ENCODE measurements at regions not wholly inside any gene's neighbourhood (a gene's known extent, or its start where the extent isn't known, plus 50 kb on each side); places are given as distances from the start of the nearest gene placed in this dataset.

DNA sequence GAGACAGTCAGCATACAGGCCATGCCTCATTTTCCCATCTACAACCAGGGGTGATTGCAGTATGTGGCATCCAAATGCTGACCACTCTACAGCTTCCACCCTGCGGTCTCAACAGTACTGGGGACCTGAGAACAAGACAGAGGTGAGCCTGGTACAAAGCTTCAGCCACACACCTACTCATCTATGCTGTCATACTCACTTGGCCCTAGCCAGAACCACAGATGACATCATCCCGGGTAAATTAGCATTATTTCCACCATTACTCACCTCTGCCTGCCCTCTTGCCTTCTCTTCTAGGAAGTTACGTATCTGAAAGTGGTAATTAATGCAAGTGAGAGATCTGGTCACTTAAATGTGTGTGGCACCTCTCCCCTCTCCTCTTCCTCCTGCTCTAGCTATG lies 208.2 kb upstream of the ARL4C start:
- H3K27ac ChIP-seq = no peak overlapping the region
- no peaks in the 10 kb centered on the region for H3K9me3 ChIP-seq
- intact Hi-C loops (cut with DNase I) = no loop called here
- no peaks in the 10 kb centered on the region for H3K27me3 ChIP-seq
- no peak overlapping the region for H3K4me3 ChIP-seq
- TF ChIP-seq, protein P1, sequence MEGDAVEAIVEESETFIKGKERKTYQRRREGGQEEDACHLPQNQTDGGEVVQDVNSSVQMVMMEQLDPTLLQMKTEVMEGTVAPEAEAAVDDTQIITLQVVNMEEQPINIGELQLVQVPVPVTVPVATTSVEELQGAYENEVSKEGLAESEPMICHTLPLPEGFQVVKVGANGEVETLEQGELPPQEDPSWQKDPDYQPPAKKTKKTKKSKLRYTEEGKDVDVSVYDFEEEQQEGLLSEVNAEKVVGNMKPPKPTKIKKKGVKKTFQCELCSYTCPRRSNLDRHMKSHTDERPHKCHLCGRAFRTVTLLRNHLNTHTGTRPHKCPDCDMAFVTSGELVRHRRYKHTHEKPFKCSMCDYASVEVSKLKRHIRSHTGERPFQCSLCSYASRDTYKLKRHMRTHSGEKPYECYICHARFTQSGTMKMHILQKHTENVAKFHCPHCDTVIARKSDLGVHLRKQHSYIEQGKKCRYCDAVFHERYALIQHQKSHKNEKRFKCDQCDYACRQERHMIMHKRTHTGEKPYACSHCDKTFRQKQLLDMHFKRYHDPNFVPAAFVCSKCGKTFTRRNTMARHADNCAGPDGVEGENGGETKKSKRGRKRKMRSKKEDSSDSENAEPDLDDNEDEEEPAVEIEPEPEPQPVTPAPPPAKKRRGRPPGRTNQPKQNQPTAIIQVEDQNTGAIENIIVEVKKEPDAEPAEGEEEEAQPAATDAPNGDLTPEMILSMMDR (IDR thresholded peaks at IDR 0.05) = no peak
- ATAC-seq (no peak), DNase-seq (no peak)
- no peaks in the 10 kb centered on the region for H3K36me3 ChIP-seq
- no peaks in the 10 kb centered on the region for H3K4me1 ChIP-seq

DNA sequence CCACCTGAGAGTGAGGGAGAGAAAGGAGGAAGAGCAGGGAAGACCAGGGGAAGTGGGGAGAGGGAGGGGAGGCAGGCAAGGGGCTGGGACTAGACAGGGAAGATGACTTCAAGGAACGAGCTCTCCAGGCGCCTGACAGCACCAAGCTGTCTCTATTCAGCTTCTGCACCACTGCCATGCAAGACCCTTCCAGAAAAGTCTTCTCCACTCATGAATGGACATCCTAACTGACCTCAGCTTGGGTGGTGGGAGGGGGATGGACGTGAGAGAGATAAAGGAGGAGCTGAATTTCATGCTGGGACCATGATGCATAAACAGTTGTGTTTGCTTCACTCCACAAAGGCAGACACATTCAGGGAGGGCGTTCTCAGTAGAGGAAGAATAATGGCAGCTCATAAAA lies 206.4 kb upstream of the ARL4C start:
- no peak for ATAC-seq
- no peaks in the 10 kb centered on the region for H3K36me3 ChIP-seq
- H3K9me3 ChIP-seq = peaks cover 0 to 2% of the 10 kb centered on the region in 2 donors
- DNase-seq = no peak
- H3K4me3 ChIP-seq = no peak overlapping the region
- TF ChIP-seq, protein P1 (IDR thresholded peaks at IDR 0.05) = no peak
- intact Hi-C loops (cut with DNase I) = no loop called here
- H3K4me1 ChIP-seq = no peaks in the 10 kb centered on the region
- H3K27me3 ChIP-seq = no peaks in the 10 kb centered on the region
- H3K27ac ChIP-seq = no peak overlapping the region

DNA sequence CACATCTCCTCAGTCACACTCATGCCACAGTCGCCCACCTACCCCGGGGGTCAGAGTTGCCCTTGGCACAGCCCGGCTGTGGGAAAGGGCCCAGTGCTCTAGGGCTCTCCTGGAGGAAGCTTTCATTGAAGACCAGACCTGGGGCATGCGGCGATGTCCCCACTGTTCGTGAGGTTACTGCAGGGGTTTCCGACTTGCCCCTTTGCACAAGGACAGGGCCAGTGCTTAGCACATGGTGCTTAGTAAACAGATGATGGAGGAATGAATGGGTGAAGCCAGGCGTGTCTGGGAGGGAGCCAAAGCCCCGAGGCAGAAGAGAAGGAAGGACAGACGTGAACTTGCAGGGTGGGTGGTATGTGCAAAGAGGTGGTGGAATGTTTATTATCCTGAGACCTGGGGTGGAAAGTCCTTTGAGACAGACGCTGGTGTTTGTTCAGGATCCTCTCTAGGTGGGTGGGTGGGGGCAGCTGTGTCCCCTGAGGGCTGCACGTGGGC lies 205.9 kb upstream of the ARL4C start:
- Histone ChIP-seq H3K27me3 (no peaks in the 10 kb centered on the region), H3K9me3 (peaks cover 0 to 7% of the 10 kb centered on the region in 2 donors), H3K27ac (no peak overlapping the region), H3K36me3 (no peaks in the 10 kb centered on the region), H3K4me1 (no peaks in the 10 kb centered on the region), H3K4me3 (no peak overlapping the region)
- DNase-seq = no peak
- intact Hi-C loops (cut with DNase I) = no loop called here
- ATAC-seq = no peak
- TF ChIP-seq, protein P1 (IDR thresholded peaks at IDR 0.05) = no peak

DNA sequence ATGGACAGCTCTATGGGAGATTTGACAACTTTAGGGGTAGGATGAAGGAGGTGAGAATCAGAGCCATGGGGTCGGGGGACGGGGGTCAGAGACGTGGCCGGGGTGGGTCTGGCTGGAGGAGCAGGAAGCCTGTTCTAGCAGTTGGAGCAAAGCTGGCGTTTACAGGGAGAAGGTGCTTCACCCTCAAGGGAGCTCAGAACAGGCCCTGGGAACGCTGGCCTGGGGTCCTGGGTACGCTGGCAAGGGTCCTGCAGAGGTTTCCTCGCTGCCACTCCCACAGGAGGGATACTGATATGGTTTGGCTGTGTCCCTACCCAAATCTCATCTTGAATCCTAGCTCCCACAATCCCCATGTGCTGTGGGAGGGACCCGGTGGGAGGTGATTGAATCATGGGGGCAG lies 205.0 kb upstream of the ARL4C start:
- TF ChIP-seq, protein P1 (IDR thresholded peaks at IDR 0.05) = no peak
- H3K27ac ChIP-seq = no peak overlapping the region
- DNase-seq (no peak), ATAC-seq (no peak)
- peaks cover 0 to 17% of the 10 kb centered on the region in 2 donors for H3K9me3 ChIP-seq
- no peaks in the 10 kb centered on the region for H3K36me3 ChIP-seq
- intact Hi-C loops (cut with DNase I) = no loop called here
- H3K4me3 ChIP-seq = no peak overlapping the region
- H3K27me3 ChIP-seq = no peaks in the 10 kb centered on the region
- H3K4me1 ChIP-seq = no peaks in the 10 kb centered on the region

DNA sequence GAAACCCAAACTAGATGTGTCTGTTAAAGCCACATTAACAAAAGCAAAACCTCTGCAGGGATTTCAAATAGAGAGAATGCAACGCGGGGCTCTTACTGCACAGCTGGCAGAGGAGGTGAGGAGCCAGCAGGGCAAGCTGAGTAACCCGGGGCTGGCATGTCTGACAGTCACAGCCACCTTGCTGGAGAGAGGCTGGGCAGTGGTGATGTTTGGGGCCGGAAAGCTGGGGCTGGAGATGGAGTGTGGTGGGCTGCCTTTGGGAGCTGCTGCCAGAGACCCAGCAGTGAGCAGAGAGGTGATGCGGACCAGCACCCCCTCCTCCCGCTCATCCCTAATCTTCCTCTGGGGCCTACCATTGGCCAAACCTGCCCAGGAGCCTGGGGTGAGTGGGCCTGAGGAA lies 204.5 kb upstream of the ARL4C start:
- H3K27ac ChIP-seq = no peak overlapping the region
- no peaks in the 10 kb centered on the region for H3K27me3 ChIP-seq
- no peak overlapping the region for H3K4me3 ChIP-seq
- intact Hi-C loops (cut with DNase I) = no loop called here
- ATAC-seq = no peak
- no peaks in the 10 kb centered on the region for H3K36me3 ChIP-seq
- DNase-seq = no peak
- H3K4me1 ChIP-seq = no peaks in the 10 kb centered on the region
- H3K9me3 ChIP-seq = peaks cover 0 to 21% of the 10 kb centered on the region in 2 donors
- TF ChIP-seq, protein P1 (IDR thresholded peaks at IDR 0.05) = no peak

All from left lung (tissue), 4 donors.